IMR-90 (cell line): ENCODE measurements at regions not wholly inside any gene's neighbourhood (a gene's known extent, or its start where the extent isn't known, plus 50 kb on each side); places are given as distances from the start of the nearest gene placed in this dataset.

Experiments used
- ATAC-seq: fragments of 200-7000 bp; cut with Tn5 transposase; 2 replicates; pipeline ENCODE4 v1.9.1; 2020; ENCODE audit warnings: low read depth, mild to moderate bottlenecking, moderate library complexity
- BruUV-seq: library from RNA; stranded (reverse); fragments of 400-500 nt; replicated peaks from 2 replicates; lab custom pipeline; 2021; lab: Mats Ljungman, UMichigan
- CTCF ChIA-PET: fragments of 300-600 bp; formaldehyde crosslinking; extraction: SDS; loops from one replicate; lab custom pipeline; 2021; ENCODE audit warnings: antibody characterized with exemption; lab: Yijun Ruan, JAX
- POLR2A ChIA-PET: fragments of 300-600 bp; sonication (Branson Sonifier 250); formaldehyde crosslinking; loops from one replicate; lab custom pipeline; 2022; ENCODE audit warnings: antibody characterized with exemption; ENCODE audit not compliant: unreplicated experiment; lab: Charles Lee
- DNase-seq: peaks from one replicate; pipeline ENCODE4 v3.0.0; 2013
- H2AFZ ChIP-seq: replicated peaks from 2 replicates; pipeline ENCODE3; 2013; ENCODE audit warnings: low read length, mild to moderate bottlenecking; ENCODE audit not compliant: poor library complexity
- H2AK5ac ChIP-seq: 2 replicates; pipeline ENCODE4 v1.6.1; 2013; ENCODE audit warnings: low read depth, low read length, inconsistent platforms
- H2AK9ac ChIP-seq: replicated peaks from 2 replicates; pipeline ENCODE3; 2013; ENCODE audit warnings: mild to moderate bottlenecking, low read depth, low read length, moderate library complexity; ENCODE audit not compliant: poor library complexity
- H2BK120ac ChIP-seq: 2 replicates; pipeline ENCODE4 v1.6.1; 2013; ENCODE audit warnings: low read depth, low read length, inconsistent platforms
- H2BK15ac ChIP-seq: 3 replicates; pipeline ENCODE4 v1.6.1; 2013; ENCODE audit warnings: low read depth, low read length, inconsistent platforms
- H2BK20ac ChIP-seq: 2 replicates; pipeline ENCODE4 v1.6.1; 2013; ENCODE audit warnings: low read depth, mild to moderate bottlenecking, inconsistent platforms, low read length, moderate library complexity
- H2BK5ac ChIP-seq: 2 replicates; pipeline ENCODE4 v1.6.1; 2013; ENCODE audit warnings: mild to moderate bottlenecking, low read depth, low read length, inconsistent platforms; ENCODE audit not compliant: poor library complexity, severe bottlenecking
- H3K14ac ChIP-seq: replicated peaks from 2 replicates; pipeline ENCODE4 v1.6.1; 2013; ENCODE audit warnings: low read depth, low read length, inconsistent platforms
- H3K18ac ChIP-seq: 2 replicates; pipeline ENCODE4 v1.6.1; 2013; ENCODE audit warnings: low read depth, low read length, control low read depth
- H3K23ac ChIP-seq: 2 replicates; pipeline ENCODE4 v1.6.1; 2013; ENCODE audit warnings: low read depth, low read length, inconsistent platforms
- H3K27ac ChIP-seq: 2 replicates; pipeline ENCODE4 v1.5.1; 2013; ENCODE audit warnings: mild to moderate bottlenecking, control low read depth, low read length; ENCODE audit not compliant: insufficient read depth
- H3K27me3 ChIP-seq: 2 replicates; pipeline ENCODE4 v1.6.1; 2013; ENCODE audit warnings: low read length; ENCODE audit not compliant: control insufficient read depth, insufficient read depth
- H3K36me3 ChIP-seq: 2 replicates; pipeline ENCODE4 v1.6.1; 2013; ENCODE audit warnings: low read length, mixed read lengths; ENCODE audit not compliant: control insufficient read depth, insufficient read depth
- H3K4ac ChIP-seq: 2 replicates; pipeline ENCODE4 v1.6.1; 2013; ENCODE audit warnings: low read depth, low read length, inconsistent platforms
- H3K4me1 ChIP-seq: 2 replicates; pipeline ENCODE4 v1.6.1; 2013; ENCODE audit warnings: low read length, mixed read lengths; ENCODE audit not compliant: control insufficient read depth, insufficient read depth
- H3K4me2 ChIP-seq: 2 replicates; pipeline ENCODE4 v1.6.1; 2013; ENCODE audit warnings: low read depth, mild to moderate bottlenecking, control low read depth, low read length, moderate library complexity
- H3K4me3 ChIP-seq: 2 replicates; pipeline ENCODE4 v1.5.1; 2013; ENCODE audit warnings: low read depth, mild to moderate bottlenecking, control low read depth, low read length, moderate library complexity; ENCODE audit not compliant: insufficient read depth
- H3K56ac ChIP-seq: 2 replicates; pipeline ENCODE4 v1.6.1; 2013; ENCODE audit warnings: low read length, inconsistent platforms; ENCODE audit not compliant: insufficient read depth; ENCODE audit errors: extremely low read depth
- H3K79me1 ChIP-seq, 2 experiments: 2 replicates each; pipeline ENCODE4 v1.6.1; 2013; ENCODE audit warnings: low read length in 2 of 2, inconsistent platforms in 1 of 2, low read depth in 1 of 2
- H3K9ac ChIP-seq: 2 replicates; pipeline ENCODE4 v1.6.1; 2013; ENCODE audit warnings: low read depth, low read length, control low read depth
- H3K9me1 ChIP-seq: 2 replicates; pipeline ENCODE4 v1.6.1; 2013; ENCODE audit warnings: low read length, inconsistent platforms; ENCODE audit not compliant: insufficient read depth
- H3K9me3 ChIP-seq: 2 replicates; pipeline ENCODE4 v1.6.1; 2013; ENCODE audit warnings: low read length; ENCODE audit not compliant: control insufficient read depth, insufficient read depth
- H4K20me1 ChIP-seq: 2 replicates; pipeline ENCODE4 v1.6.1; 2013; ENCODE audit warnings: low read length, inconsistent platforms; ENCODE audit not compliant: insufficient read depth
- H4K5ac ChIP-seq: 2 replicates; pipeline ENCODE4 v1.6.1; 2013; ENCODE audit warnings: mild to moderate bottlenecking, low read depth, low read length, control low read depth
- H4K8ac ChIP-seq, 2 experiments: 2 replicates each; pipeline ENCODE4 v1.6.1; 2013; ENCODE audit warnings: low read depth in 2 of 2, low read length in 2 of 2, control low read depth in 1 of 2, inconsistent platforms in 1 of 2
- H4K91ac ChIP-seq: 2 replicates; pipeline ENCODE4 v1.6.1; 2013; ENCODE audit warnings: low read depth, low read length, inconsistent platforms; ENCODE audit not compliant: insufficient read depth
- CEBPB ChIP-seq: IDR thresholded peaks from 2 replicates; pipeline ENCODE4 v1.6.1; 2012; ENCODE audit warnings: low read depth, low read length, improper control_type of control experiment
- CHD1 ChIP-seq: IDR thresholded peaks from 2 replicates; pipeline ENCODE4 v1.6.1; 2012; ENCODE audit warnings: low read depth, low read length, improper control_type of control experiment
- MAFK ChIP-seq: IDR thresholded peaks from 2 replicates; pipeline ENCODE4 v1.6.1; 2012; ENCODE audit warnings: low read depth, low read length, improper control_type of control experiment
- MAZ ChIP-seq: IDR thresholded peaks from 2 replicates; pipeline ENCODE4 v1.6.1; 2012; ENCODE audit warnings: low read depth, mild to moderate bottlenecking, low read length, improper control_type of control experiment, moderate library complexity, borderline replicate concordance
- SMC3 ChIP-seq: fragments of 150-350 bp; IDR thresholded peaks from 2 replicates; pipeline ENCODE4 v1.6.1; 2016; ENCODE audit warnings: low read depth, mild to moderate bottlenecking, antibody characterized with exemption, low read length, moderate library complexity
- whole genome bisulfite sequencing, 2 experiments: methylation state at CpG; one replicate each; pipeline versions ENCODE4 v1.1.5 to v1.1.7; 2013; ENCODE audit warnings: missing lambda C conversion rate in 2 of 2; ENCODE audit not compliant: insufficient read length in 1 of 2; ENCODE audit errors: extremely low coverage in 2 of 2; 5-methylcytosine and 5-hydroxymethylcytosine counted together
- dilution Hi-C: fragments of 300-500 bp; cut with HindIII; formaldehyde crosslinking; loops from one replicate; pipeline ENCODE4 v1.14.3; 2018; ENCODE audit warnings: low sequenced_read_pairs; ENCODE audit not compliant: unreplicated experiment
- in situ Hi-C: fragments of 300-500 bp; cut with MboI; formaldehyde crosslinking; loops from 3 replicates; pipeline ENCODE4 v1.14.3; 2019; ENCODE audit warnings: low sequenced_read_pairs, inconsistent platforms, mixed read lengths
- intact Hi-C: fragments of 100-400 bp; cut with micrococcal nuclease; formaldehyde crosslinking; loops from 2 replicates; pipeline ENCODE4 v1.10.0; 2022

DNA sequence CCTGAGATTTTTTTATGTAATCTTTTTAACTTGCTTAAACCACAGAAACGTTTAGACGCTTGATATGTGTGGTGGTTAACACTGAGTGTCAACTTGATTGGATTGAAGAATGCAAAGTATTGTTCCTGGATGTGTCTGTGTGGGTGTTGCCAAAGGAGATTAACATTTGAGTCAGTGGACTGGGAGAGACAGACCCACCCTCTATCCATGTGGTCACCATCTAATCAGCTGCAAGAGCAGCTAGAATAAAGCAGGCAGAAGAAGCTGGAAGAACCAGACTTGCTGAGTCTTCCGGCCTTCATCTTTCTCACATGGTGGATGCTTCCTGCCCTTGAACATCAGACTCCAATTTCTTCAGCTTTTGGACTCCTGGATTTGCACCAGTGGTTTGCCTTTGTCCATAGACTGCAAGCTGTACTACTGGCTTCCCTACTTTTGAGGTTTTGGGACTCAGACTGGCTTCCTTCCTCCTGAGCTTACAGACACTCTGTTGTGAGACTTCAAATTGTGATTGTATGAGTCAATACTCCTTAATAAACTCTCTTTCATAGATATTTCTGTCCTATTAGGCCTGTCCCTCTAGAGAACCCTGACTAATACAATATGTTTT lies 816.0 kb upstream of the CDH9 start:
- no peak overlapping the region for H2AK5ac ChIP-seq
- no peak for TF ChIP-seq CHD1
- TF ChIP-seq CEBPB: no peak
- no peak for TF ChIP-seq MAFK
- no peak for TF ChIP-seq MAZ
- TF ChIP-seq SMC3: no peak
- H4K20me1 ChIP-seq: no peaks in the 10 kb centered on the region
- H3K4me2 ChIP-seq: no peak overlapping the region
- H3K4ac ChIP-seq: no peak overlapping the region
- H4K5ac ChIP-seq: no peak overlapping the region
- no peak overlapping the region for H2BK120ac ChIP-seq
- DNase-seq (no peak), ATAC-seq (no peak)
- H3K27ac ChIP-seq: no peak overlapping the region
- no peaks in the 10 kb centered on the region for H3K4me1 ChIP-seq
- H3K14ac ChIP-seq: no peak overlapping the region
- H3K18ac ChIP-seq: no peak overlapping the region
- ChIA-PET CTCF (no interaction called here), POLR2A (no interaction called here)
- WGBS, 2 experiments: no CpG with 5 or more reads among the region's 3 CpGs
- intact Hi-C loops (no loop called here), dilution Hi-C loops (no loop called here), in situ Hi-C loops (no loop called here)
- no TSS peak for BruUV-seq
- H4K91ac ChIP-seq: no peak overlapping the region
- 0 out of 2 replicates have a peak, but pooled peaks cover 3% of the 10 kb centered on the region for H3K9me3 ChIP-seq
- no peak overlapping the region for H3K4me3 ChIP-seq
- no peak overlapping the region for H2BK15ac ChIP-seq
- no peak overlapping the region for H2BK5ac ChIP-seq
- H3K27me3 ChIP-seq: no peaks in the 10 kb centered on the region
- no peak overlapping the region for H3K9ac ChIP-seq
- no peaks in the 10 kb centered on the region for H3K36me3 ChIP-seq
- no peaks in the 10 kb centered on the region for H3K79me1 ChIP-seq
- no peak overlapping the region for H3K23ac ChIP-seq
- H4K8ac ChIP-seq: no peak overlapping the region
- no peak overlapping the region for H2AFZ ChIP-seq
- no peak overlapping the region for H2AK9ac ChIP-seq
- no peaks in the 10 kb centered on the region for H3K9me1 ChIP-seq
- no peak overlapping the region for H3K56ac ChIP-seq
- H2BK20ac ChIP-seq: no peak overlapping the region
